Activated T-cell treated with anti-CD3 and anti-CD28 coated beads, Interleukin-2, amount 50 U/mL, for 72 hours (primary cell): ENCODE measurements at regions not wholly inside any gene's neighbourhood (a gene's known extent, or its start where the extent isn't known, plus 50 kb on each side); places are given as distances from the start of the nearest gene placed in this dataset.
"Not testable (repeated sequence)": the region's sequence is repeated elsewhere in the genome, so short reads cannot be mapped to it uniquely, and the experiment has no call there.

Experiments
- ATAC-seq, 2 donors: fragments of 150-1000 bp; cut with Tn5 transposase; replicated peaks in 1 of 2; 2 replicates each; pipeline ENCODE4 v1.10.0; 2021; ENCODE audit warnings: moderate library complexity in 2 of 2, mild to moderate bottlenecking in 1 of 2
- DNase-seq, 2 donors: peaks; one replicate each; pipeline ENCODE4 v3.0.0; 2021 to 2022; ENCODE audit warnings: mixed read lengths in 1 of 2
- H3K27ac Mint-ChIP-seq: one replicate; pipeline ENCODE4 v1.8.0; 2022; ENCODE audit warnings: mild to moderate bottlenecking, moderate library complexity, mixed read lengths
- H3K27me3 Mint-ChIP-seq: one replicate; pipeline ENCODE4 v1.8.0; 2022; ENCODE audit warnings: low read depth, mixed read lengths
- H3K36me3 Mint-ChIP-seq, 2 donors: one replicate each; pipeline ENCODE4 v1.8.0; 2022; ENCODE audit warnings: mixed read lengths in 2 of 2, mild to moderate bottlenecking in 1 of 2; ENCODE audit not compliant: insufficient read depth in 2 of 2
- H3K4me1 Mint-ChIP-seq: one replicate; pipeline ENCODE4 v1.8.0; 2022; ENCODE audit warnings: low read depth, mixed read lengths
- H3K4me3 Mint-ChIP-seq, 2 donors: one replicate each; pipeline ENCODE4 v1.8.0; 2022; ENCODE audit warnings: mild to moderate bottlenecking in 2 of 2, mixed read lengths in 2 of 2, moderate library complexity in 2 of 2
- H3K9me3 Mint-ChIP-seq, 2 donors: one replicate each; pipeline ENCODE4 v1.8.0; 2022; ENCODE audit warnings: mixed read lengths in 2 of 2

DNA sequence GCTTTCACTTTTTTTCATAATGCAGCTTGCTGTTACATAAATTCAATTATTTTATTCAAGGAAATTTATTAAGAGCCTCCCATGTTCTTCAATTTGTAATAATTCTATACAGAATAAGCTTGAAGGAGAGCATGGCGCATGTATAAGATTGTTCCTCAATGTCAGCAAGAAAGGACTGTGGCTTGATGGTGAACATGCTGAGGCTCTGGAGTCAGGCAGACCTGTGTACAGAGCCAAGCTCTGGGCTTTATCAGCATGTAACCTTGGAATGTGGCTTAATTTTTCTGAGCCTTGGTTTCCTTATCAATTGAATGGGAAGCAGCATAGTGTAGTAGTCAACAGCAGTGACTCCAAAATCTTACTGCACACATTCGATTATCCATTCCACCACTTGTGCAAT is 92.4 kb downstream of the JRKL start:
- Mint-ChIP-seq H3K27ac (no peak overlapping the region), H3K9me3 (no peaks in the 10 kb centered on the region)

DNA sequence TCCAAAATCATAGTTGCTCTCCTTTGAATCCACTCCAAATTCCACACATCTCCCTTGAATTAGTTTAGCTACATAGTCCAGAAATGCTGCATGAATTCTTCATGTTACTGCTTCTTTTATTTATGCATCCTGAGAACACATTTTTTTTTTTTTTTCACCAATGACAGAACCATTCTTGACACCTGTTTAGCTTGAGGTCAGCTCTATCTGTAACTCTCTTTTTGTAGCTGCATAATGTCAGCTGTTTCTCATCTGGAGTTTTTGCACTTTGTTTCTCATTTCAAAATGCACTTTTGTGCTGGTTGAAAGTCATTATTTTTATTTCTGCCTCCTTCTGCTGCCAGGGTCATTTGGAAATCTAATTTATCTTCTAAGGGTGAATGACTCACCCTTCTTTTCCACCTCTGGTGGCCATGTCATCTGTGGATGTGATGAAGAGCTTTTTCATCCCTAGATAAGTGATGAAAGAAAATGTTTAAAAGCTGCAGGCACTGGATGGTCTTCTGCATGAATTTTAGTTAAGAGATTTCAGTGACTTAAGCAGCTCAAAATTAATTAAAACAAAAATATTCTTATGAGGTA is 93.7 kb downstream of the JRKL start:
- H3K27ac Mint-ChIP-seq = no peak overlapping the region
- peaks cover 34% of the 10 kb centered on the region for H3K27me3 Mint-ChIP-seq
- H3K4me1 Mint-ChIP-seq = no peaks in the 10 kb centered on the region
- H3K36me3 Mint-ChIP-seq = no peaks in the 10 kb centered on the region
- ATAC-seq = no peak
- no peak overlapping the region for H3K4me3 Mint-ChIP-seq
- no peak for DNase-seq
- H3K9me3 Mint-ChIP-seq = no peaks in the 10 kb centered on the region

More for the DNA sequence above, 92.4 kb downstream of the JRKL start:
- peaks cover 27% of the 10 kb centered on the region for H3K27me3 Mint-ChIP-seq
- no peak for ATAC-seq
- no peaks in the 10 kb centered on the region for H3K36me3 Mint-ChIP-seq
- no peak overlapping the region for H3K4me3 Mint-ChIP-seq
- H3K4me1 Mint-ChIP-seq = no peaks in the 10 kb centered on the region
- no peak for DNase-seq

DNA sequence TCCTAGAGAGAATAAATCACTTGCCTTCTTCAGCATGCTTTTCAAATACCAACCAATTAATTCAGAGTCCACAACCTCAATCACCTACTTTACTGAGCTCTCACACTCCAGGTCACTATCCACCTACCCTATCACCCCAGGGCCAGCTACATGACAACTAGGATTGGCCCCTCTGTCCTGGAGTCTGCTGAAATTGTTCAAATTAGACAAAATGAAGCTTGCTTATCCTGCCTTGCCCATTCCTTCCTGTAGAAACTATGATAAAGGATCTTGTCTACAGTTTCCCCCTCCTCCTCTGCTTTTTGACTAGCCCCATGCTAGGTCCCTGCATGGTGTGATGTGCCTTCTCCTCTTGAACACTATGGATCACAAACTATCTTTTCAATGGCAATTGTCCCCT is 94.5 kb downstream of the JRKL start:
- Mint-ChIP-seq H3K27me3 (peaks cover 40% of the 10 kb centered on the region), H3K27ac (no peak overlapping the region), H3K36me3 (no peaks in the 10 kb centered on the region), H3K9me3 (no peaks in the 10 kb centered on the region), H3K4me1 (no peaks in the 10 kb centered on the region), H3K4me3 (no peak overlapping the region)
- DNase-seq (no peak), ATAC-seq (no peak)

DNA sequence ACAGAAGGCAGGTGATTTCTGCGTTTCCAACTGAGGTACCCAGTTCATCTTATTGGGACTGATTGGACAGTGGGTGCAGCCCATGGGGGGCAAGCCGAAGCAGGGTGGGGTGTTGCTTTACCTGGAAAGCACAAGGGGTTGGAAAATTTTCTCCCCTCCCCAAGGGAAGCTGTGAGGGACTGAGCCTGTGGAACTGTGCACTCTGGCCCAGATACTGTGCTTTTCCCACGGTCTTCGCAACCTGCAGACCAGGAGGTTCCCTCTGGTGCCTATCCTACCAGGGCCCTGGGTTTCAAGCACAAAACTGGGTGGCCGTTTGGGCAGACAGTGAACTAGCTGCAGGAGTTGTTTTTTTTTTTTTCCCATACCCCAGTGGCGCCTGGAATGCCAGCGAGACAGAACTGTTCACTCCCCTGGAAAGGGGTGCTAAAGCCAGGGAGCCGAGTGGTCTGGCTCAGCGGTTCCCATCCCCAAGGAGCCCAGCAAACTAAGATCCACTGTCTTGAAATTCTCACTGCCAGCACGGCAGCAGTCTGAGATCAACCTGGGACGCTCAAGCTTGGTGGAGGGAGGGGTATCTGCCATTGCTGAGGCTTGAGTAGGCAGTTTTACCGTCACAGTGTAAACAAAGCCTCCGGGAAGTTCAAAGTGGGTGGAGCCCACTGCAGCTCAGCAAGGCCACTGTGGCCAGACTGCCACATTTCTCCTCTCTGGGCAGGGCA is 97.2 kb downstream of the JRKL start:
- ATAC-seq (no peak), DNase-seq (no peak)
- Mint-ChIP-seq H3K36me3 (no peaks in the 10 kb centered on the region), H3K27ac (no peak overlapping the region), H3K4me1 (no peaks in the 10 kb centered on the region), H3K4me3 (no peak overlapping the region), H3K9me3 (peaks cover 0 to 2% of the 10 kb centered on the region in 2 donors), H3K27me3 (peaks cover 48% of the 10 kb centered on the region)

DNA sequence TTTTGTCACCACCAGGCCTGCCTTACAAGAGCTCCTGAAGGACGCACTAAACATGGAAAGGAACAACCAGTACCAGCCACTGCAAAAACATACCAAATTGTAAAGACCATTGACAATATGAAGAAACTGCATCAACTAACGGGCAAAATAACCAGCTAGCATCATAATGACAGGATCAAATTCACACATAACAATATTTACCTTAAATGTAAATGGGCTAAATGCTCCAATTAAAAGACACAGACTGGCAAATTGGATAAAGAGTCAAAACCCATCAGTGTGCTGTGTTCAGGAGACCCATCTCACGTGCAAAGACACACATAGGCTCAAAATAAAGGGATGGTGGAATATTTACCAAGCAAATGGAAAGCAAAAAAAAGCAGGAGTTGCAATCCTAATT is 99.1 kb downstream of the JRKL start:
- not testable (repeated sequence) for H3K27ac Mint-ChIP-seq, ATAC-seq, H3K36me3 Mint-ChIP-seq, H3K9me3 Mint-ChIP-seq, H3K4me1 Mint-ChIP-seq, H3K4me3 Mint-ChIP-seq, DNase-seq
- H3K27me3 Mint-ChIP-seq = peaks cover 34% of the 10 kb centered on the region

DNA sequence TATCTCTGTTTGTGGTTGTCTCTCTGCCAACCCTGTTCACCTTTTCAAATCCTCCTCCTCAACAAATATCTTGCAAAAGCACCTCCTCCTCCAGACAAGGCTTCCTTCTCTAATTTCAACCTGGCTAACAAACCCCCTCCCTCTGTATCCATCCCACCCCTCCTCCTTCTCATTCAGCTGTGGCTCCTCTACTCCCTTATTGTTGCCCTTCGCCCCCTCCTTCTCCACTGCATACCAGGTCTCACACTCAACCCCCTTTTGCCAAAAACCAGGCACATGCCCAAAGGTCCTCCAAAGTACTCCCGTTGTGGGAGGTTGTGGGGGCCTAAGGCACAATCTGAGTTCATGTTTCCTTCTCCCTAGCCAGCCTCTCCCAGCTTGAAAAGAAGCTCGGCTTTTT is 110.6 kb downstream of the JRKL start:
- ATAC-seq (no peak), DNase-seq (no peak)
- Mint-ChIP-seq H3K27ac (no peak overlapping the region), H3K9me3 (peaks cover 0 to 3% of the 10 kb centered on the region in 2 donors), H3K4me1 (no peaks in the 10 kb centered on the region), H3K36me3 (no peaks in the 10 kb centered on the region), H3K4me3 (no peak overlapping the region), H3K27me3 (peaks cover 5% of the 10 kb centered on the region)

DNA sequence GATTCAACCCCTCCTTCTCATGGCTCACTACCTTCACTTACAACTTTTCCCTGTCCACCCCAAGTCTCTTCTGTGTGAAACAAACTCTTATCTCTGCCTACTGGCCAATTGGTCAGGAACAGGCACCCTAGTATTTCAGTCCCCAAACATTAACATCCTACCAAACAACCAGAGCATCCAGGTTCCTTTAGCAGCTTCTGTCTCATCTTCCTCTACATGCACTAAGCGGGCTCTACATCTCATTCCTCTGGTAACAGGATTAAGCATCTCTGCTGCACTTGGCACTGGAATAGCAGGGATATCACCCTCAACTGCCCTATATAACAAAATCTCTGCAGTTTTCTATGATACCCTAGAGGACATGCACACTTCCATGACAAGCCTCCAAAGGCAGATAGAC is 116.2 kb downstream of the JRKL start:
- H3K27ac Mint-ChIP-seq = no peak overlapping the region

DNA sequence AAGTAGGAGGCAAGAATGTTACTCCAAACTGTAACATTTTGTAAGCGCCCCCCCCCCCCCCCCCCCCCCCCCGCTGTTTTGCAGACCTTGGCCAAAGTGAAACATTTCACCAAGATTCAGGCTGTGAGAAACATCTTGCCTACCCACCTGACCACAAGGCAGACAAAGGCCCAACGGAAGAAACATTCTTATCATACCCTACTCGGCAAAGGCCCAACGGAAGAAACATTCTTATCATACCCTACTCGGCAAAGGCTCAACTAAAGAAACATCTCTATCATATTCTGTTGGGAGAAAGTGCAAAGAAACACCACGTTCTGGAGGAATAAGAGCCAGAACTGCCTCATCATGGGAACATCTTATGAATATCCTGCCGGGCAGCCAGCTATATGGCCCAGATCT is 117.1 kb downstream of the JRKL start:
- Mint-ChIP-seq H3K27ac (no peak overlapping the region), H3K4me1 (no peaks in the 10 kb centered on the region), H3K9me3 (no peaks in the 10 kb centered on the region), H3K36me3 (no peaks in the 10 kb centered on the region), H3K4me3 (no peak overlapping the region), H3K27me3 (no peaks in the 10 kb centered on the region)
- ATAC-seq = no peak
- DNase-seq = no peak

More for the DNA sequence above, 116.2 kb downstream of the JRKL start:
- Mint-ChIP-seq H3K4me3 (no peak overlapping the region), H3K4me1 (no peaks in the 10 kb centered on the region), H3K9me3 (no peaks in the 10 kb centered on the region), H3K27me3 (no peaks in the 10 kb centered on the region), H3K36me3 (no peaks in the 10 kb centered on the region)
- ATAC-seq = no peak
- DNase-seq = no peak

DNA sequence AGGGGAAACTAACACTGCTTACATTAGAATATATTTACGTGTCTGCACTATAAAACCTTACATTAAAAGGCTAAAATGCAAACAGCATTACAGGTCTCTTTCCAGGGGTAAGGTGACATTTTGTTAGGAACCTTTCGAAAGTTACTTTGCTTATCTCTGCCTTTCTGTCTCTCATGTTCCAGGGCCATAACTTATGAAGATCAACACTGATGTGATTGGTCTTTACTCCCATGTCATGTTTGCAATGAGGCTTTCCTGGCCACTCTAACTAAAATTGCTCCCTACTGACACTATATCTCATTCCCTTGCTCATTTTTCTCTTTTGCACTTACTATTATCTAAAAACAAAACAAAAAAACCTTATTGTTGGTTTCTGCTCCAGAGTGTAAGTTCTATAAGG is 119.0 kb downstream of the JRKL start:
- no peaks in the 10 kb centered on the region for H3K27me3 Mint-ChIP-seq
- H3K9me3 Mint-ChIP-seq = no peaks in the 10 kb centered on the region
- no peak overlapping the region for H3K27ac Mint-ChIP-seq
- H3K4me1 Mint-ChIP-seq = no peaks in the 10 kb centered on the region
- H3K36me3 Mint-ChIP-seq = no peaks in the 10 kb centered on the region
- no peak overlapping the region for H3K4me3 Mint-ChIP-seq
- no peak for ATAC-seq
- no peak for DNase-seq

DNA sequence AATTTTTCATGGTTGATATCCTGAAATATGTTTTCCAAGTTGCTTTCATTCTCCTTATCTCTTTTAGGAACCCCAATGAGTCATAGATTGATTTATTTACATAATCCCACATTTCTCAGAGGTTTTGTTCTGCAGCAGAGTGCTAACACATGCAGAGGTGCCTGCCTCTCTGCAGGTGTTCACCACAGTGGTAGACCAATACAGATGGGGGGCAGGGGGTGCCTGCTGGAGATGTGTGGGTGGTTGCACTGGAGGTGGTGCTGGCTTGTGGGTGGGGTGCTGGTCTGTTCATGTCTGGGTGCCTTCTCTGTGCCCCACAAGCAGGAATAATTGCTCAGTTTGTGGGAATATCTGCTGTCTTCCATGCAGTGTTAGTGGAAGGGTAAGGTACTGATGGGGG is 131.1 kb downstream of the JRKL start:
- DNase-seq (no peak), ATAC-seq (no peak)
- no peaks in the 10 kb centered on the region for H3K4me1 Mint-ChIP-seq
- no peaks in the 10 kb centered on the region for H3K27me3 Mint-ChIP-seq
- H3K9me3 Mint-ChIP-seq = peaks cover 3 to 7% of the 10 kb centered on the region in 2 donors
- no peak overlapping the region for H3K4me3 Mint-ChIP-seq
- H3K36me3 Mint-ChIP-seq = no peaks in the 10 kb centered on the region
- no peak overlapping the region for H3K27ac Mint-ChIP-seq

DNA sequence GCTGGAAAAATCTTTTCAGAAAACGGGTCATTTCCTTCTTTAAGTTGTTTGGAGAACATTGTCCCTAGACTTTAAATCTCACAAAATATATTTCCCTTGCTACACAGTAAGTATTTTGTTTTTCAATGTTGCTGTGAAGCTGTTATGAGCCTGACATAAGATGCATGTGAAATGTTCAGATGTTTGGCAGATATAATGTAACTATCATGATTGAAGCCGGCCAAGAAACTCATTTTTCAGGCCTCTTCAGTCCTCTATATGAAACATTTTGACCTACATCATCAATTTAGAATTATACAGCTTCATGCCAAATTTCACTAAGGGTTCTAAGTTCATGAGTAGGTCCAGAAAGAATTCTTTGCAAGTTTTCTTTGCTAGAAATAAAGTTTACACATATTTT is 133.8 kb downstream of the JRKL start:
- DNase-seq (no peak), ATAC-seq (no peak)
- no peaks in the 10 kb centered on the region for H3K36me3 Mint-ChIP-seq
- peaks cover 6 to 7% of the 10 kb centered on the region in 2 donors for H3K9me3 Mint-ChIP-seq
- no peak overlapping the region for H3K27ac Mint-ChIP-seq
- no peak overlapping the region for H3K4me3 Mint-ChIP-seq
- H3K4me1 Mint-ChIP-seq = no peaks in the 10 kb centered on the region
- no peaks in the 10 kb centered on the region for H3K27me3 Mint-ChIP-seq

DNA sequence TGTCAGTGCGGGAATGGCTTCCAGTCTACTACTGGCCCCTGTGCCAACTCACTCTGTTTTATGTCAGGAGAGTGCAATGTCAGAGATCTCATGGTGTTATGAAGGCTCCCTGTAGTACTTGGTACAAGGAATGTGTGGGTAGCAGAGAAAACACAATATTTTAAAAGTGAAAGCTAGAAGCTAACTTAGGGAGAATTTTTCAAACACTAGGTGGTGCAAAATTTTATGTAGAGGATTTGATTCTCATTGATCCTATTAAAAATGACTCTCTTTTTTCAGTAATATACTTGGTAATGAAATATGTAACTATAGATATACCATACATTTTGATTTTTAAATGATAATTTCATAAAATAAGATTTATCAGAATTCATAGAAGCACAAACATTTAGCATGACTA is 134.7 kb downstream of the JRKL start:
- no peaks in the 10 kb centered on the region for H3K4me1 Mint-ChIP-seq
- DNase-seq (no peak), ATAC-seq (no peak)
- H3K27ac Mint-ChIP-seq = no peak overlapping the region
- no peak overlapping the region for H3K4me3 Mint-ChIP-seq
- peaks cover 6 to 7% of the 10 kb centered on the region in 2 donors for H3K9me3 Mint-ChIP-seq
- no peaks in the 10 kb centered on the region for H3K27me3 Mint-ChIP-seq
- no peaks in the 10 kb centered on the region for H3K36me3 Mint-ChIP-seq

DNA sequence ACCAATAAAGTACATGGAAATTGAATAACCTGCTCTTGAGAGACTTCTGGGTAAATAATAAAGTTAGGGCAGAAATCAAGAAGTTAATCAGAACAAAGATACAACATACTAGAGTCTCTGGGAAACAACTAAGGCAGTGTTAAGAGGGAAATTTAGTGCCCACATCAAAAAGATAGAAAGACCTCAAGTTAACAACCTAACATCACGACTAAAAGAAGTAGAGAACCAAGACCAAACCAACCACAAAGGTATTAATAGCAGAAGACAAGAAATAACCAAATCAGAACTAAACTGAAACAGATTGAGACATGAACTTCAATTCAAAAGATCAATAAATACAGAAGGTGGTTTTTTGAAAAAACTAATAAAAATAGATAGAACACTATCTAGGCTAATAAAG is 140.7 kb downstream of the JRKL start:
- ATAC-seq (no peak), DNase-seq (no peak)
- Mint-ChIP-seq H3K4me3 (no peak overlapping the region), H3K27ac (no peak overlapping the region), H3K27me3 (no peaks in the 10 kb centered on the region), H3K36me3 (no peaks in the 10 kb centered on the region), H3K4me1 (no peaks in the 10 kb centered on the region), H3K9me3 (peaks cover 3 to 6% of the 10 kb centered on the region in 2 donors)

DNA sequence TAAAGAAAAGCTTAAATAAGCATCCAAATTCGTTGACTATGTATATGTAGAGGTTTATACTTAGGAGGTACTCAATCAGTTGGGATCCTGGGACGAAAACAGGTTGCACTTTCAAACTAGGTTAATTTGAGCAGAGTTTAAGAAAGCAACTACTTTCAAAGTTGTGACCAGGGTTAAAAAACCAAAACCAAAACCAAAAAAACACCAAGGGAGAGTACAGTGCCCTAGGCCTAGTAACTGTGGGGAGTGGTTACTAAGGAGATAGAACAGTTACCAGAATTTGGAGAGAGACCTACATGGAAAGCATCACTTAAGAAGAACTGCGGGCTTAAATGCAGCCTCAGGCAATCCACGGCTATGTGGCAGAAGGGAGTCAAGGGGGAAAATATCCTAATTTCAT is 148.3 kb downstream of the JRKL start:
- no peak overlapping the region for H3K27ac Mint-ChIP-seq
- no peaks in the 10 kb centered on the region for H3K9me3 Mint-ChIP-seq

More for the DNA sequence above, 148.3 kb downstream of the JRKL start:
- Mint-ChIP-seq H3K36me3 (no peaks in the 10 kb centered on the region), H3K27me3 (no peaks in the 10 kb centered on the region), H3K4me3 (no peak overlapping the region), H3K4me1 (no peaks in the 10 kb centered on the region)
- no peak for ATAC-seq
- no peak for DNase-seq
